ENCODE measurements at regions not wholly inside any gene's neighbourhood (a gene's known extent, or its start where the extent isn't known, plus 50 kb on each side); places are given as distances from the start of the nearest gene placed in this dataset.

DNA sequence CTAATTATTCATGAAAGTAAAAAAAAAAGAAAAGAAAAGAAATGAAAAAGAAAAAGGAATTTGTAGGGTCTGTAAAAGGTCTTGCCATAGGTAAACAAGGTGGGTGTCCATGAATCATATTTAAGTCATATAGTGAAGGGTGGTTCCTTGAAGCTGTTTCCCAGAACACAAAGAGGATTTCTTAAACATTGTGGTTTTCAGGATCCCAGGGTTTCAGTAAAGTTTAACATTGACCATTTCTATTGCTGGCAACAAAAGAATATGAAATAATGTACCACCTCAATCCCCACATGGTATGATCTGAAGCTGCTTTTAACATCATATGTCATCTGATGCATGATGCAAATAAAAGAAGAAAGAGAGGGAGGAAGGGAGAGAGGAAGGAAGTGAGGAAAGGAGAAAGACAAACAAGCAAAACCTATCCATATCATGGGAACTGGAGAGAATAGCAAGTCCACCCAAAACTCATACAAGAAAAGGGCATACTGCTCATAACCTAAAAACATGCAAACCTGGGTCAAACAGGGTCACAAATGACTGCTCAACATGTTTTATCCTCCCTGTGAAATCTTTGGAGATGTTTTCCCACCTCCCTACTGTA is 663.5 kb downstream of the SORCS1 start:
- no peaks in the 10 kb centered on the region for H3K9me3 ChIP-seq (ENCODE audit: insufficient read depth, low read length)
- no peaks in the 10 kb centered on the region for H3K27me3 ChIP-seq (ENCODE audit: low read length)
- H3K4me3 ChIP-seq (ENCODE audit: insufficient read depth, low read length, poor library complexity, severe bottlenecking): no peak overlapping the region
- no peaks in the 10 kb centered on the region for H3K9me2 ChIP-seq (replicated peaks; ENCODE audit: insufficient read depth, low read length)
- no peaks in the 10 kb centered on the region for H3K36me3 ChIP-seq (ENCODE audit: low read length)
- no peak overlapping the region for H3K27ac ChIP-seq (ENCODE audit: low read depth, low read length)
- H3K4me2 ChIP-seq (ENCODE audit: low read depth, low read length, poor library complexity, severe bottlenecking): no peak overlapping the region
- H2AFZ ChIP-seq (ENCODE audit: low read depth, low read length, severe bottlenecking): no peak overlapping the region
- H4K20me1 ChIP-seq (ENCODE audit: low read depth, low read length): no peaks in the 10 kb centered on the region
- TF ChIP-seq, protein P1, sequence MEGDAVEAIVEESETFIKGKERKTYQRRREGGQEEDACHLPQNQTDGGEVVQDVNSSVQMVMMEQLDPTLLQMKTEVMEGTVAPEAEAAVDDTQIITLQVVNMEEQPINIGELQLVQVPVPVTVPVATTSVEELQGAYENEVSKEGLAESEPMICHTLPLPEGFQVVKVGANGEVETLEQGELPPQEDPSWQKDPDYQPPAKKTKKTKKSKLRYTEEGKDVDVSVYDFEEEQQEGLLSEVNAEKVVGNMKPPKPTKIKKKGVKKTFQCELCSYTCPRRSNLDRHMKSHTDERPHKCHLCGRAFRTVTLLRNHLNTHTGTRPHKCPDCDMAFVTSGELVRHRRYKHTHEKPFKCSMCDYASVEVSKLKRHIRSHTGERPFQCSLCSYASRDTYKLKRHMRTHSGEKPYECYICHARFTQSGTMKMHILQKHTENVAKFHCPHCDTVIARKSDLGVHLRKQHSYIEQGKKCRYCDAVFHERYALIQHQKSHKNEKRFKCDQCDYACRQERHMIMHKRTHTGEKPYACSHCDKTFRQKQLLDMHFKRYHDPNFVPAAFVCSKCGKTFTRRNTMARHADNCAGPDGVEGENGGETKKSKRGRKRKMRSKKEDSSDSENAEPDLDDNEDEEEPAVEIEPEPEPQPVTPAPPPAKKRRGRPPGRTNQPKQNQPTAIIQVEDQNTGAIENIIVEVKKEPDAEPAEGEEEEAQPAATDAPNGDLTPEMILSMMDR (IDR thresholded peaks at IDR 0.05; ENCODE audit: insufficient read depth, low read length, poor library complexity, severe bottlenecking): no peak
- TF ChIP-seq EZH2phosphoT487 (conservative IDR thresholded peaks at IDR 0.05; ENCODE audit: low read length): no peak
- no peak overlapping the region for H3K9ac ChIP-seq (ENCODE audit: low read length)
- no peaks in the 10 kb centered on the region for H3F3A ChIP-seq (ENCODE audit: insufficient read depth)
- H3K79me2 ChIP-seq (ENCODE audit: insufficient read depth, low read length): no peaks in the 10 kb centered on the region

DNA sequence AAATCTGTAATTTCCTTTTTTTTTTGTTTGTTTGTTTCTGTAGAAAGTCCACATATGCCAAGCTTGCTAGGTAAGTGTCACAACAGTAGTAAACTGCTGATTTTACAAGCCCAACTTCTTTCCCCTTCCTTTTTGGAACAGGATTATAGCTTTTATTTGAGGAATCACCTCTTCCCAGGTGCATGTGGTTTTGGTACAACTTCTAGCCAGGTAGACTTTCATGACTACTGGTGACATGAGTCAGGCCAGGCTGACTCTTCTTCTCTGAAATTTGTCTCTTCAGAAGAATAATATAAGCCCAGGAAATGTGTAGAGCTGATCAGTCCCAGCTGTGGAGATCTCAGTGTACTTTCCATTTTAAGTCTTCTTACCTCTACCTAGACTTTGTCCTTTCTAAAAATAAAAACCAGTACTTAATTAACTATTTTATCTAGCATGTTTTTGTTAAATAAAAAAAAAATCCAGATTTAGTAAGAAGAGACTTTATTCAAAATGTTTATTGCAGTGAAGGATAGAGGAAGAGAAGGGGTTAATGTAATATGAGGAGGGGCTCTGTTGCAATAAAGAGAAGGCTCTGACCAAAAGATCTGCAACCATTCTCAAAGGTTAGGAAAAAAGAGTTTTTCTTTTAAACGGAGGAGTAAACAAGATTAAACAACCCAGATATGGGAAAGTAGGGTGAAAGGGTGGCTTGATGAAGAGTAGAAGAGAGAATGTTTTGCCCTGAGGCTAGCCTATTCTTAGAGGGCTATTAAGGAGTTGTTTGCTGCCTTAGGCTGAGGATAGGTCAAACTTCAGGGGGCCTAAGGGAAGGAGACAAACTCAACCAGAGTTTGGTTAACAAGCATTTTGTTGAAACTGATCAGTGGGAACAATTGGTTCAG is 664.2 kb downstream of the SORCS1 start:
- no peaks in the 10 kb centered on the region for H3K27me3 ChIP-seq (ENCODE audit: low read length)
- no peak overlapping the region for H3K9ac ChIP-seq (ENCODE audit: low read length)
- H3K79me2 ChIP-seq (ENCODE audit: insufficient read depth, low read length): no peaks in the 10 kb centered on the region
- H3F3A ChIP-seq (ENCODE audit: insufficient read depth): no peaks in the 10 kb centered on the region
- TF ChIP-seq EZH2phosphoT487 (conservative IDR thresholded peaks at IDR 0.05; ENCODE audit: low read length): no peak
- no peak overlapping the region for H2AFZ ChIP-seq (ENCODE audit: low read depth, low read length, severe bottlenecking)
- H3K36me3 ChIP-seq (ENCODE audit: low read length): no peaks in the 10 kb centered on the region
- H3K4me3 ChIP-seq (ENCODE audit: insufficient read depth, low read length, poor library complexity, severe bottlenecking): no peak overlapping the region
- H3K4me2 ChIP-seq (ENCODE audit: low read depth, low read length, poor library complexity, severe bottlenecking): no peak overlapping the region
- no peaks in the 10 kb centered on the region for H3K9me3 ChIP-seq (ENCODE audit: insufficient read depth, low read length)
- no peaks in the 10 kb centered on the region for H4K20me1 ChIP-seq (ENCODE audit: low read depth, low read length)
- no peak overlapping the region for H3K27ac ChIP-seq (ENCODE audit: low read depth, low read length)
- H3K9me2 ChIP-seq (replicated peaks; ENCODE audit: insufficient read depth, low read length): no peaks in the 10 kb centered on the region

DNA sequence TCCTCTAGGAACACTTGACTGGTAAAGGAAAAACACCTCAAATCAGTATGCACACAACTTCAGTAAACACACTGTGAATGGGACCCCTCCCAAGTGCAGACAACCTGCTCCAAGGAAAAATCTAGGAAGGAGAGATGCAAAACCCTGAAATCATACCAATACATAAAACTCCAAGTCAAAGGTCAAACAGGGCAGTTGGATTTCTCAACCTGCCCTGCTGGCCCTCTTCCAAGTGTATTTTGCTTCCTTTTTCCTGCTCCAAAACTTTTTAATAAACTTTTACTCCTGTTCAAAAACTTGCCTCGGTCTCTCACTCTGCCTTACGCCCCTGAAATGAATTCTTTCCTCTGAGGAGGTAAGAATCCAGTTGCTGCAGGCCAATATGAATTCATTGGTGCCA is 665.1 kb downstream of the SORCS1 start:
- no peaks in the 10 kb centered on the region for H4K20me1 ChIP-seq (ENCODE audit: low read depth, low read length)
- no peak overlapping the region for H3K27ac ChIP-seq (ENCODE audit: low read depth, low read length)
- no peak overlapping the region for H2AFZ ChIP-seq (ENCODE audit: low read depth, low read length, severe bottlenecking)
- H3K79me2 ChIP-seq (ENCODE audit: insufficient read depth, low read length): no peaks in the 10 kb centered on the region
- no peaks in the 10 kb centered on the region for H3K27me3 ChIP-seq (ENCODE audit: low read length)
- no peaks in the 10 kb centered on the region for H3F3A ChIP-seq (ENCODE audit: insufficient read depth)
- H3K9me2 ChIP-seq (replicated peaks; ENCODE audit: insufficient read depth, low read length): no peaks in the 10 kb centered on the region
- no peaks in the 10 kb centered on the region for H3K9me3 ChIP-seq (ENCODE audit: insufficient read depth, low read length)
- TF ChIP-seq, protein P1 (IDR thresholded peaks at IDR 0.05; ENCODE audit: insufficient read depth, low read length, poor library complexity, severe bottlenecking): no peak
- no peak for TF ChIP-seq EZH2phosphoT487 (conservative IDR thresholded peaks at IDR 0.05; ENCODE audit: low read length)
- no peak overlapping the region for H3K4me3 ChIP-seq (ENCODE audit: insufficient read depth, low read length, poor library complexity, severe bottlenecking)
- no peaks in the 10 kb centered on the region for H3K36me3 ChIP-seq (ENCODE audit: low read length)
- no peak overlapping the region for H3K9ac ChIP-seq (ENCODE audit: low read length)
- H3K4me2 ChIP-seq (ENCODE audit: low read depth, low read length, poor library complexity, severe bottlenecking): no peak overlapping the region

DNA sequence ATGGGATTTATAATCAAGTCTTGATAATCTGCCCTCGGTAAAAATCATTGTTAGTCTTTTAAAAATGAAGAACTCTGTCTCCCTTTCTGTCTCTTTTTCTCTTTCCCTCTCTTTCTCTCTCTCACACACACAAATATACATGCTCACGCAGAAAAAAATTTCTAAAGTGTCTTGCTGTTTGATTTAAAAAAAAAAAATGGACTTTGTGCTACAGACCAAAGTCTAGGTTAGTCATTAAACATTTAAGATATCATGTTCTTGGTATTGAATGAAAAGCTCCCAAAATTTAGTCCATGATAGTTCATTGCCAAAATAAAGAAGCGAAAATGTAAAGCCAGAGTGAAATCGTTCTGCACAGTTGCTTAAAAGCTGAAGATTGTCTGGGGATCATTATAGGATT is 665.8 kb downstream of the SORCS1 start:
- H3K36me3 ChIP-seq (ENCODE audit: low read length): no peaks in the 10 kb centered on the region
- no peaks in the 10 kb centered on the region for H3K79me2 ChIP-seq (ENCODE audit: insufficient read depth, low read length)
- H3K9me2 ChIP-seq (replicated peaks; ENCODE audit: insufficient read depth, low read length): no peaks in the 10 kb centered on the region
- no peak overlapping the region for H2AFZ ChIP-seq (ENCODE audit: low read depth, low read length, severe bottlenecking)
- no peak overlapping the region for H3K4me3 ChIP-seq (ENCODE audit: insufficient read depth, low read length, poor library complexity, severe bottlenecking)
- no peaks in the 10 kb centered on the region for H3F3A ChIP-seq (ENCODE audit: insufficient read depth)
- no peak overlapping the region for H3K4me2 ChIP-seq (ENCODE audit: low read depth, low read length, poor library complexity, severe bottlenecking)
- H3K27ac ChIP-seq (ENCODE audit: low read depth, low read length): no peak overlapping the region
- H4K20me1 ChIP-seq (ENCODE audit: low read depth, low read length): no peaks in the 10 kb centered on the region
- H3K9me3 ChIP-seq (ENCODE audit: insufficient read depth, low read length): no peaks in the 10 kb centered on the region
- no peaks in the 10 kb centered on the region for H3K27me3 ChIP-seq (ENCODE audit: low read length)
- TF ChIP-seq, protein P1 (IDR thresholded peaks at IDR 0.05; ENCODE audit: insufficient read depth, low read length, poor library complexity, severe bottlenecking): no peak
- TF ChIP-seq EZH2phosphoT487 (conservative IDR thresholded peaks at IDR 0.05; ENCODE audit: low read length): no peak
- no peak overlapping the region for H3K9ac ChIP-seq (ENCODE audit: low read length)
